ENCODE measurements at regions not wholly inside any gene's neighbourhood (a gene's known extent, or its start where the extent isn't known, plus 50 kb on each side); places are given as distances from the start of the nearest gene placed in this dataset.

DNA sequence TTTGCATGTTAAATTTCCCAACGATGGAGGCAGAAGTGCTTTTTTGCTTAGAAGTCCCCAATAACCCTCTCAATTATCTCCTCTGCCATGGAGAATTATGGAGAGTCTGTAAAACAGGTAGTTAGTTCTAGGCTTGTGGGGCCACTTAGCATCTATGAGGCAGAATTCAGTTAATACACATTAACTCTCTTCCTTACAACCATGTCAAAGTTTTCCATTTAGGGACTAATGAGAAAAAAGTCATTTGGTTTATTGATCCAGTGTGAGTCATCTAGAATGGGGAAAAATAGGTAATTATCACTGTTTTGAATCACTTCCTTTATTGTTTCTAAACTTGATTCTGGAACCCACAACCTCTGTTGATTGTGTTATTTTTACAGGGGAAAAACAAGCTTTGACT lies 229.1 kb upstream of the COX10 start:
- TF ChIP-seq FOXM1 (IDR thresholded peaks at IDR 0.05; ENCODE audit: borderline replicate concordance) (no peak), CTBP1 (IDR thresholded peaks at IDR 0.05; ENCODE audit: borderline replicate concordance) (no peak), ZNF384 (IDR thresholded peaks at IDR 0.05) (no peak), SP1 (IDR thresholded peaks at IDR 0.05) (no peak), BHLHE40 (IDR thresholded peaks at IDR 0.05; ENCODE audit: borderline replicate concordance) (no peak), ELF4 (IDR thresholded peaks at IDR 0.05) (no peak), ARNT (IDR thresholded peaks at IDR 0.05) (no peak), FOXA1 (IDR thresholded peaks at IDR 0.05) (no peak), TARDBP (IDR thresholded peaks at IDR 0.05) (no peak), HDGF (IDR thresholded peaks at IDR 0.05; ENCODE audit: borderline replicate concordance) (no peak), SUZ12 (IDR thresholded peaks at IDR 0.05) (no peak), FOXK2 (IDR thresholded peaks at IDR 0.05) (no peak)
- TF ChIP-seq, protein P1, sequence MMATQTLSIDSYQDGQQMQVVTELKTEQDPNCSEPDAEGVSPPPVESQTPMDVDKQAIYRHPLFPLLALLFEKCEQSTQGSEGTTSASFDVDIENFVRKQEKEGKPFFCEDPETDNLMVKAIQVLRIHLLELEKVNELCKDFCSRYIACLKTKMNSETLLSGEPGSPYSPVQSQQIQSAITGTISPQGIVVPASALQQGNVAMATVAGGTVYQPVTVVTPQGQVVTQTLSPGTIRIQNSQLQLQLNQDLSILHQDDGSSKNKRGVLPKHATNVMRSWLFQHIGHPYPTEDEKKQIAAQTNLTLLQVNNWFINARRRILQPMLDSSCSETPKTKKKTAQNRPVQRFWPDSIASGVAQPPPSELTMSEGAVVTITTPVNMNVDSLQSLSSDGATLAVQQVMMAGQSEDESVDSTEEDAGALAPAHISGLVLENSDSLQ (IDR thresholded peaks at IDR 0.05): no peak
